NCI-H128 (cell line): ENCODE measurements at regions not wholly inside any gene's neighbourhood (a gene's known extent, or its start where the extent isn't known, plus 50 kb on each side); places are given as distances from the start of the nearest gene placed in this dataset.
"Not testable (repeated sequence)": the region's sequence is repeated elsewhere in the genome, so short reads cannot be mapped to it uniquely, and the experiment has no call there.

Source experiments
- DNase-seq: peaks from one replicate; lab custom pipeline; 2025; ENCODE audit not compliant: unreplicated experiment; lab: John Stamatoyannopoulos, UW

DNA sequence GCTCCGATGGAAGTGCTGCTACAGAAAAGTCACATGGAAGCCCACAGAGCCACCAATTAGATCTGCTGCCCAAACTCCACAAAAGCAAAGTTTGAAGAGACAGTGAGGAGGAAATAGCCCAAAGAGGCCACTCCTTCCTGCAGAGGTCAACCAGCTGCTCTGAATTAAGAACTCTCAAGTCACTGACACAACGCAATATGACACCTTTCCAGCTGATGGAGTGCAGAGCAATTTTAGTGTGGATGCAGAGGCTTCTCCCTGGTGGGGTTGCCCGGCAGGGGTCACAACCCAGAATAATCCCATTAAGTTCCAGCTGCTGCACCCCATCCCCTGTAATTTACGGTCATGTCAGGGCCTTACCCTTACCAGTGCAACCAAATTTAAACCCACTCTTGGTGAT lies 361.9 kb upstream of the JARID2 start:
- DNase-seq, result no peak

DNA sequence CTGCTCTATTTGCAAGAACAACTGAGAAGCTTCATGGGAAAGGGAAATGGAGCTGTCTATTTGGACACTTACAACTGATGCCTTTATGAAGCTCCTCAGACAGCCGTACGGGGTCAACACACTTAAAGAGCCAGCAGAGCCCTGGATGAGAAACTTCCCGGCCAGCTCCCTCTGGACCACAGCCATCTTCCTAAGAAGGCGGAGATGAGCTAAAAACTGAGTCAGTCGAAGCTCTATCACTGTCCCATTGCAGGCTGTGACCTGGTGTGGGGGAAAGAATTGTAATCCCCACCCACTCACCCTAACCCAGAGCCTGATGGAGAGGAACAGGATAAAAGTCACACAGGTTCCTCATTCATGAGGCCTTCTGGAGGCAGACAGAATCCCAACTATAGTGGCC lies 360.4 kb upstream of the JARID2 start:
- no peak for DNase-seq

DNA sequence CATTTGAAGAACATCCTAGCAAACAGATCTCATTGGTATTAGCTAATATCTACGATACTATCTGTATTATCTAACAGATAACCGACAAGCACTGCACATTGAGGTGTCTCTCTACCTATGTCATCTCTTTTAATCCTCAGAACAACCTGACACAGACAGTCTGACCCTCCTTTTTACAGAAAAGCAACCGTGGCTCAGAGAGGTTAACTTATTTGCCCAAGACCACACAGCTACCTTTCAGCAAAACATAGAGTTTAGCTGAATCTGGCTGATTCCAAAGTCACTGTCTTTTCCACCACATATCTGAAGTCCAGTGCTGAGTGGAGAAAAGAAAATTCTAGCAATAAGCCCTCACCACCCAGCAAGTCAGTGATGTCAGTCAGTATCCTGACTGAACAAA lies 358.7 kb upstream of the JARID2 start:
- no peak for DNase-seq

DNA sequence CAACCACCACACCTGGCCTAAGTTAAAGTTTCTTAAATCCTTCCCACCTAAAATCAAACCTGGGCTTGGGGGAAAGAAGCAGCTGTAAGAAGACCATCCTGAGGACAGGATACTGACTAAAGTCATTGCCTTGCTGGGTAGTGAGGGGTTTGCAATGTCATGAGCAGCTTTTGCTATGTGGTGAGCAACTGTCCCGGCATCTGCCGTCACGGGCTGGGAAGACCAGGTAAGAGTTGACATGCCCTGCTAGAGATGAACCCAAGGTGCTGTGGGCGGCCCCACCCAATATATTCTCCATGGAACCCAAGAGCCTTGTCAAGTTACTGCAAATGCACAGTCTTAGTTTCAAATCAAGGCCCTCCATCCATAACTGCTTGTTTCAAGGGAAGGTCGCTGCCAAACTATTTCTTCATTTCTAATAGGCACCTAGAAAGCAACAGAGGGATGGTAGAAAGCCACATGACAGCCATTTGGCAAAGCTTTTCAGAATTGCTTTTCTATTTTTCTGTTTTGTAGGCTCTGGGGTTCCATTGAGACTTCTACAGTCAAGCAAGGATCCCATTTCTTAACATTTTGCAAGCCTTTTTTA lies 357.8 kb upstream of the JARID2 start:
- no peak for DNase-seq

DNA sequence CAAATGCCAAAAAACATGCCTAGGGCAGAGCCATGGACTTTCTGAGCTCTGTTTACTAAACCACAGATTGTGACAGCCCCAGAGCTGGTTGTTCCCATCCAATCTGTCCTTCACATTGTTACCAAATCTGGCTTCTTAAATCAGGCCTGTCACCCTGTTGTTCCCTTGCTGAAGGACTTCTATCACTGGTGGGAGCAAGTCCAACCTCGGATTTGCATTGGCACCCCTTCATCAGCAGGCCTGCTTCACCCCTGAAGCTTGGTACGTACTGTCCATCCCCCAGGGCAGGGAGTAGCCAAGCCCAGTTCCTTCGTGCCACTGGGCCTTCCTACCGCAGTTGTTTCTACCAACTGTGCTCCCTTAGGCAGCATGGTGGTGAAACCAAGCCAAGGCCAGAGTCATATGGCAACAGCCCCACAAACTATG lies 357.3 kb upstream of the JARID2 start:
- no peak for DNase-seq

DNA sequence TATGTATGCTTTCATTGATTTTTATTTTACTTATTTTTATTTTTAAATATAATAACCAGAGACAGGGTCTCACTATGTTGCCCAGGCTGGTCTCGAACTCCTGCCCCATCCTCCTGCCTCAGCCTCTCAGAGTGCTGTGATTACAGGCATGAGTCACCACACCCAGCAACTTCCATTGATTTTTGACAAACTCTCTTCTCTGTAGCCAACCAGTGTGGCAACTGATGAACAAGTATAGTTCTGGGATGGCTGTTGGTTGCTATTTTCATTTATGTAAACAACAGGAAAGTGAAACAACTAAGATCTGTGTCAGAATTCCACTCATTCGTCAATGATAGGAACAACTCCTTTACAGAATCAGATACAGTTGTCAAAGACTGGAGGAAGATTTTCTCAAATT lies 356.7 kb upstream of the JARID2 start:
- DNase-seq, result no peak

DNA sequence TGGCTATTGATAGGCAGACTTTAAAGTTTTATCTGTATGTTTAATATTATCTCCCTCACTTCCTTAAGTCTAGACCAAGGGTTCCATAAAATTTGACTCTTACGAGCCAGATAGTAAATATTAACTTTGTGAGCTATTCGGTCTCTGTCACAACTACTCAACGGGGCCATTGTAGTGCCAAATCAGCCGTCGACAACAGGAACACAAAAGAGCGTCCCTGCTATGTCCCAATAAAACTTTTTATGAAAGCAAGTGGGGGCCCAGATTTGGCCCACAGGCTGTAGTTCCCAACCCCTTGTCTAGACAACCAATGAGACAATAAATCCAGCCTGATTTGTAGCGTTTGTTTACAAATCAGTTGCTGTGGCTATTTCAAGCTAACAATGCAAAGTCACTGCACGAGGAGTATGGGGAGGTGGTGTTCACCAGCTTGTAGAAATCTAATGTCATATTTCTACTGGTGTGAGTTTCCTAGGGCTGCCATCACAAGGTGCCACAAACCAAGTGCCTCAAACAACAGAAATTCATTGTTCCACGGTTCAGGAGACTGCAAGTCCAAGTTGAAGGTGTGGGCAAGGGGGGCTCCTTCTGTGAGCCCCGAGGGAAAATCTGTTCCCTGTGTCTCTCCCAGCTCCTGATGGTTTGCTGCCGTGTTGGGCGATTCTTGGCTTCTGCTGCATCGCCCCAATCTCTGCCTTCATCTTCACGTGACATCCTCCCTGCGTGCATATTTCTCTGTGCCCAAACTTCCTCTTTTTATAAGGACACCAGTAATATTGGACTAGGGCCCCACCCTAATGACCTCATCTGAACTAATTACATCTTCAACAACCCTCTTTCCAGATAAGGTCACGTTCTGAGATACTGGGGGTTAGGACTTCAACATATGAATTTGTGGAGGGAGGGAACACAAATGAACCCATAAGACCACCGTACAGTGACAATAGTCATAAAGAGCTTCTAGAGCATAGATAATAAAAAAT lies 356.0 kb upstream of the JARID2 start:
- DNase-seq, result no peak

DNA sequence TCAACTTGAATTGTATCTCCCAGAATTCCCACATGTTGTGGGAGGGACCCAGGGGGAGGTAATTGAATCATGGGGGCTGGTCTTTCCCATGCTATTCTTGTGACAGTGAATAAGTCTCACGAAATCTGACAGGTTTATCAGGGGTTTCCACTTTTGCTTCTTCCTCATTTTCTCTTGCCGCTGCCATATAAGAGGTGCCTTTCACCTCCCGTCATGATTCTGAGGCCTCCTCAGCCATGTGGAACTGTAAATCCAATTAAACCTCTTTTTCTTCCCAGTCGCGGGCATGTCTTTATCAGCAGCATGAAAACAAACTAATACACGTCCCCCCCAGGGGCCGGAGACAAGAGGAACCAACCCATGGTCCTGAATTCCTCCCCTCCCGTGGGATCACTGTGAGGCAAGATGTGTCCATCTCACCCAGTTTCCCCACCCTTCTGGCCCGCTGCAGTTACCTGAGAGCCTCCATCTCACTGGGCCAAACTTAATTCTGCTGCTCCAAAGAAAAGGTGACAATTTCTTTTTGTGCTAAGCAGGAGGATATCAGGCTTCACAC lies 354.0 kb upstream of the JARID2 start:
- not testable (repeated sequence) for DNase-seq

DNA sequence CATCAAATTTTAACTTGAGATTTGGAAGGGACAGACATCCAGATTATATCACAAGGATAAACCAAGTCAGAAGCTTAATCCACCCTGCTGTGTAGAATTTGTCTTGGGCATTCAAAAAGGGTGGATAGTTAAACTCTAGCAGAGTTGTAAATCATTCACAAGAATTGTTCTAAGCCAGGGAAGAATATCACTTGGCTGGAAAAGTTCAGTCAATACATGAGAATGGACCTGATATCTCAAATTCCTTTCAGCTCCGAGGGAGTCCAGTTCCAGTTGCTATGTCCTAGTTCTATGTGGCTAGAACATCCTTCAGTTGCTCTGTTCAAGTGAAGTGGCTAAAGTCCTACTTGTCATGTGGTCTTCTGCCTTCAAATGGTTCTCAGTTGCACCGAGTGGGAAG lies 351.8 kb upstream of the JARID2 start:
- DNase-seq, result no peak

DNA sequence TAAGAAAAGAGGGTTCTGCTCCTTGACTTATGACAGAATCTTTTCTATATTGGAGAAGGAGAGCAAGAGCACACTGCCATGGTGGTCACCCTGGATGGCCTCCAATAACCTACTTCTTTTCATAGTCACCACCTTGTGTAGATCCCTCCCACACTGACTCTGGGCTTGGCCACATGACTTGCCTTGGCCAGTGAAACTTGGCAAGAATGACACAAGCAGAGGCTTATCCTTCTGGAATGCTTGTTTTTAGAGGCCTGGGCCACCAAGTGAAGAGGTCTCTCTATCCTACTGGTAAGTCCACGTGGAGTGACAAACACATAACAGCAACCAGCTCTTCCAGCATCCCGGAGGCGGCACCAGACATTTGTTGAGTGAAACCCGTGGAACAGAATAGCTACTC lies 349.4 kb upstream of the JARID2 start:
- DNase-seq, result no peak

DNA sequence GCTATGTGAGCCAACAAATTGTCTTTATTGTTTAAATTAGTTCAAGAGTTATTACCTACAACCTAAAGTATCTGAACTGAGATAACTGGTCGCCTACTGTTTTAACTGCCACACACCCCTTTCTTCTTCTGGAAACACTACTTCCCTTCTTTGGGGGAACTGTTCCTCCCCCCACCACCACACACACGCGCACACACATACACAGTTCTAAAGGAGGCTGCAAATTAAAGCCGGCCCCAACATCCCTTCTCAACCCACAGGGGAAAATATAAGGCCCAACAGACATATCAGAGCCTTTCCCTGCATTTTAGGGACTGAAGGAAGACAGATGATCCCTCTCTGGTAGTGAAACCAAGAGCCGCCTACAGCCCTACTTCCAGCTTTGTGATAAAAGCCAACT lies 348.0 kb upstream of the JARID2 start:
- no peak for DNase-seq

DNA sequence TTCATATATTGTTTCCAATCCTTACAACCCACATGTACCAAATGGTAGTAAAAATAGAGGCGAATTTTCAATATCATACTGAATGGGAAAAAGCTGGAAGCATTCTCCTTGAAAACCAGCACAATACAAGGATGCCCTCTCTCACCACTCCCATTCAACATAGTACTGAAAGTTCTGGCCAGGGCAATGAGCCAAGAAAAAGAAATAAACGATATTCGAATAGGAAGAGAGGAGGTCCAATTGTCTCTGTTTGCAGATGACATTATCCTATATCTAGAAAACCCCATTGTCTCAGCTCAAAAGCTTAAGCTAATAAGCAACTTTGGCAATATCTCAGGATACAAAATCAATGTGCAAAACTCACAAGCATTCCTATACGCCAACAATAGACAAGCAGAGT lies 346.4 kb upstream of the JARID2 start:
- DNase-seq, result not testable (repeated sequence)

DNA sequence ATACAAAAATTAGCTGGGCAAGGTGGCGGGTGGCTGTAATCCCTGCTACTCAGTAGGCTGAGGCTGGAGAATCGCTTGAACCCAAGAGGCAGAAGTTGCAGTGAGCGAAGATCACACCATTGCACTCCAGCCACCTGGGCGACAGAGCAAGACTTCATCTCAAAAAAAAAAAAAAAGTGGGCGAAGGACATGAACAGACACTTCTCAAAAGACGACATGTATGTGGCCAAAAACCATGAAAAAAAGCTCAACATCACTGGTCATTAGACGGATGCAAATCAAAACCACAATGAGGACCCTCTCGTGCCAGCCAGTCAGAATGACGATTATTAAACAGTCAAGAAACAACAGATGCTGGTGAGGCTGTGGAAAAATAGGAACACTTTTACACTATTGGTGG lies 344.9 kb upstream of the JARID2 start:
- no peak for DNase-seq

DNA sequence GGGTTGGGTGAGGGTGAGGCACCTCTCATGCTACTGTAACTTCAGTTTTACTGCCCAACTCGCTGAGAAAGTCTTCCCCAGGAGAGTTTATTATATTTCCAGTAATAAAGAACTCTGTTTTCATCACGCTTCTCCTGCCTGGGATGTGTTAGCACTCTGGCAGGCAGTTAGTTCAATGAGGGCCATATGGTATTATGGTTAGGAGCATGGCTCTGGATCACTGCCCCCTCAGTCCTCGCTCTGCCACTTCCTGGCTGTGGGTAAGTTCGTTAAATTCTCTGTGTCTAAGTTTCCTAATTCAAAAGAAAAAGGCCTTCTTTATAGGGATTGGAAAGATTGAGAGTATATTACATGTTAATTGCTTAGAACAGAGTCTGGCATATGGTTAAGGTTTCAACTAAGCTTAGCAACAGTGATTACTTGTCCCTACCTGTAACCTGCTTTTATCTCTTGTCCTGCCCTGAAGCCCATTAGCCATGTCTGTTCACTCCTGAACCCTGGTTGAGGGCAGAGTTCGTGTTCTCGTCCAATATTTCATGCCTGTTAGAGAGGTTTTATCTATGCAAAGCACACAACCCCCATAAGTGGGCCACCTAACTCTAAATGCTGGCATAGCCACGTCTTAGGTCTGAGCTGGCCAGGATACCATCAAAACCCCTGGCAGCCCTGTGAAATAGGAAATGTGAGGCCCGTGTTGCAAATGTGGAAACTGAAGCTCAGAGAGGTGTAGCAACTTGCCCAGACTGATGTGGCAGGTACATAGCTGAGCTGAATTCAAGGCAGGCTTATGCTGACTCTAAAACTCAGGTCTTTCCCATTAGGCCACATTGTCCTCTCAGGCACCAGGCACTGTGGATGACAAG lies 342.5 kb upstream of the JARID2 start:
- no peak for DNase-seq

DNA sequence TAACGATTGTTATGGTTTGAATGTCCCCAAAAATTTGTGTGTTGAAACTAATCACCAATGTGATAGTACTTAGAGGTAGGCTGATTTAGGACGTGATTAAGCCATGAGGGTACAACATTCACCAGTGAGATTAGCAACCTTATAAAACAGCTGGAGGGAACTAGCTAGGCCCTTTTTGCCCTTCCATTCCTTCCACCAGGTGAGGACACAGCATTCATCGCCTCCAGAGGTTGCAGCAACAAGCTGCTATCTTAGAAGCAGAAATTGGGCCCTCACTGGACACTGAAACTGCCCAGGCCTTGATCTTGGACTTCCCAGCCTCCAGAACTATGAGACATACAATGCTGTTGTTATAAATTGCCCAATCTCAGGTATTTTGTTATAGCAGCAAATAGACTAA lies 340.7 kb upstream of the JARID2 start:
- DNase-seq, result no peak

DNA sequence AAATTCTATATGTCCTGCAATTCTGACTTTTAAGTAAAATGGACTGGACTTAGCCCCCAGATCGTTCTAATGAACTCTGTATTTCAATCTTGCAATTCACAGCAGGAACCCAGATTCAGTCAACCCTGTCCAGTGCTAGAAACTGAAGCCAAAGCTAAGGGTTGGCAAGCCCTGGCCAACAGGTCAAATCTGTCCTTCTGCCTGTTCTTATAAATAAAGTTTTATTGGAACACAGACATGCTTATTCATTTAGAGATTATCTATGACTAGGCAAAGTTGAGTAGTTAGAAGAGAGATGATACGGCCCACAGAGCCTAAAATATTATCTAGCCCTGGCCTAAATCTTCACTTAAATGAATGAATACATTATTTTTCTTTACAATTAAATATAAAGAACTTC lies 339.2 kb upstream of the JARID2 start:
- no peak for DNase-seq

DNA sequence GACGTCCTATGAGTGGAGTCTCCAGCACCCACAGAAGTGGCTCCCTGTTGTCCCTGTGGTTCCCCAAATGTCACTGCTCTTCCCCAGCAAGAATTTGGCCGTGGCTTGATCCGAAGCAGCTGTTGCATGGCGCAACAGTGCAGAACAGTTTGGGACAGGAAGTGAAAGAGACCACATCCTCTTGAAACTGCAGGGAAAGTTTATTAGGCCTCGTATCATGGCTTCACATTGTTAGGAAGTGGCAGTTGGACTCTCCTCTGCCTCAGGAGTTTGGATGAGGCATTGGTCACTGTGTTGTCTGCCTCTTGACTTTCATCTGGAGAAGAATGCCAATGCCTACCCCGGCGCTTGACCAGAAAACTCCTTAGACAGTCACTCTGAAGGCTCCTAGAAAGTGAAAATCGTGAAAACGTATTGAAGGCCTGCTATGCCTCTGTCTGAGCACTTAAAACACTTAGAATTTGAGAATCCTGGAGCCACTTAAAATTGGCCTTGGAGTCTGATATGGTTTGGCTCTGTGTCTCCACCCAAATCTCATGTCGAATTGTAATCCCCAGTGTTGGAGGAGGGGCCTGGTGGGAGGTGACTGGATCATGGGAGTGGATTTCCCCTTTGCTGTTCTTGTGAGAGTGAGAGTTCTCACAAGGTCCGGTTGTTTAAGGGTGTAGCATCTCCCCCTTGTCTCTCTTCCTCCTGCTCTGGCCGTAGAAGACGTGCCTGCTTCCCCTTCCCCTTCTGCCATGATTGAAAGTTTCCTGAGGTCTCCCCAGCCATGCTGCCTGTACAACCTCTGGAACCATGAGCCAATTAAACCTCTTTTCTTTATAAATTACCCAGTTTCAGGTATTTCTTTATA lies 334.9 kb upstream of the JARID2 start:
- no peak for DNase-seq

DNA sequence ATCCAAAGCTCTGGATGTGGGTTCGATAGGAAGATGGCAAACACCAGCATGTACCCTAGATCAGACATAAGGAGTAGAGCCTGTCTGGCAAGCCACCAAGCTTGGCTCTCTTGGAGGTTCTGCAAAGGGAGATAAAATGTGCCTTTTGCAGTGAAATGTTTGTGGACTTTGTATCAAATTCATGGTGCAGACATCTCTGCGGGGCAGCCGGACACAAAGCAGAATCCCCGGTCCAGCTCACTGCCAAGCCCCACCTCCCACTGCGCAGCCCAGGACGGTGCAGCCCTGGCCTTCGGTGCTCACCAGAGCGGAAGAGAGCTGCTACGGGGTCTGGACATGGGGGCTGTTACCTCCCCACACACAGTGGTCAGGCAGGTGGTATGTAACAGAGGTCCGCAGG lies 333.6 kb upstream of the JARID2 start:
- DNase-seq, result no peak

DNA sequence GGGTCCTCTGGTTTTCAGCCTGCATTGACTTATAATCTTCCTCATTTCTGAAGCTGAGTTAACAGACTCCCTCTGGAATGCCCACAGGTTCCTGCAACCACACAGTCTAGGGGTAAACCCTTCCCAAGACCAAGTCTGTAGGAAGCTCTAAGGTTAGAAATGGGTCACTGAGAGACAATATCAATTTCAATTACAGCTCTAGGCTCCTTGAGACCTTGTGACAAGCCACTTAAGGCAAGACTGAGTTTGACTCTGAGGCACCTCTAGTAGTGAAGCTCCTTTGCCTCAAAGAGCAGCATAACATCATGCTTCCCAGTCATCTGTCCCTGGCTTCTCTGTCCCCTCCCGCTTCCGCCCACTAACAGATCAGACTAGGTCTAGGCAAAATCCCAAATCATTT lies 333.2 kb upstream of the JARID2 start:
- no peak for DNase-seq

DNA sequence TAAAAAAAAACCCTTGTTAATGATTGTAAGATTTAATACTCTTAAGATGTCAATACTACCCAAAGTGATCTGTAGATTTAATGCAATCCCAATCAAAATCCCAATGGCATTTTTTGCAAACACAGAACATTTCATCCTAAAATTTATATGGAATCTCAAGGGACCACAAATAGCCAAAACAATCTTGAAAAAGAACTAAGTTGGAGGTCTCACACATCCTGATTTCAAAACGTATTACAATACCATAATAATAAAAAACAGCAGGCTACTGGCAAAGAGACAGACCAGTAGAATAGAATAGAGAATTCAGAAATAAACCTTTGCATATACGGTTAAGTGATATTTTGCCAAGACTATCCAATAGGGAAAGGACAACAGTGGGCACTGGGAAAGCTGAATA lies 331.9 kb upstream of the JARID2 start:
- DNase-seq, result no peak
